IMR-90 (cell line): ENCODE measurements at regions not wholly inside any gene's neighbourhood (a gene's known extent, or its start where the extent isn't known, plus 50 kb on each side); places are given as distances from the start of the nearest gene placed in this dataset.

Experiments used
- ATAC-seq: fragments of 200-7000 bp; cut with Tn5 transposase; 2 replicates; pipeline ENCODE4 v1.9.1; 2020; ENCODE audit warnings: low read depth, mild to moderate bottlenecking, moderate library complexity
- BruUV-seq: library from RNA; stranded (reverse); fragments of 400-500 nt; replicated peaks from 2 replicates; lab custom pipeline; 2021; lab: Mats Ljungman, UMichigan
- CTCF ChIA-PET: fragments of 300-600 bp; formaldehyde crosslinking; extraction: SDS; loops from one replicate; lab custom pipeline; 2021; ENCODE audit warnings: antibody characterized with exemption; lab: Yijun Ruan, JAX
- POLR2A ChIA-PET: fragments of 300-600 bp; sonication (Branson Sonifier 250); formaldehyde crosslinking; loops from one replicate; lab custom pipeline; 2022; ENCODE audit warnings: antibody characterized with exemption; ENCODE audit not compliant: unreplicated experiment; lab: Charles Lee
- DNase-seq: peaks from one replicate; pipeline ENCODE4 v3.0.0; 2013
- H2AFZ ChIP-seq: replicated peaks from 2 replicates; pipeline ENCODE3; 2013; ENCODE audit warnings: low read length, mild to moderate bottlenecking; ENCODE audit not compliant: poor library complexity
- H2AK5ac ChIP-seq: 2 replicates; pipeline ENCODE4 v1.6.1; 2013; ENCODE audit warnings: low read depth, low read length, inconsistent platforms
- H2AK9ac ChIP-seq: replicated peaks from 2 replicates; pipeline ENCODE3; 2013; ENCODE audit warnings: mild to moderate bottlenecking, low read depth, low read length, moderate library complexity; ENCODE audit not compliant: poor library complexity
- H2BK120ac ChIP-seq: 2 replicates; pipeline ENCODE4 v1.6.1; 2013; ENCODE audit warnings: low read depth, low read length, inconsistent platforms
- H2BK15ac ChIP-seq: 3 replicates; pipeline ENCODE4 v1.6.1; 2013; ENCODE audit warnings: low read depth, low read length, inconsistent platforms
- H2BK20ac ChIP-seq: 2 replicates; pipeline ENCODE4 v1.6.1; 2013; ENCODE audit warnings: low read depth, mild to moderate bottlenecking, inconsistent platforms, low read length, moderate library complexity
- H2BK5ac ChIP-seq: 2 replicates; pipeline ENCODE4 v1.6.1; 2013; ENCODE audit warnings: mild to moderate bottlenecking, low read depth, low read length, inconsistent platforms; ENCODE audit not compliant: poor library complexity, severe bottlenecking
- H3K14ac ChIP-seq: replicated peaks from 2 replicates; pipeline ENCODE4 v1.6.1; 2013; ENCODE audit warnings: low read depth, low read length, inconsistent platforms
- H3K18ac ChIP-seq: 2 replicates; pipeline ENCODE4 v1.6.1; 2013; ENCODE audit warnings: low read depth, low read length, control low read depth
- H3K23ac ChIP-seq: 2 replicates; pipeline ENCODE4 v1.6.1; 2013; ENCODE audit warnings: low read depth, low read length, inconsistent platforms
- H3K27ac ChIP-seq: 2 replicates; pipeline ENCODE4 v1.5.1; 2013; ENCODE audit warnings: mild to moderate bottlenecking, control low read depth, low read length; ENCODE audit not compliant: insufficient read depth
- H3K27me3 ChIP-seq: 2 replicates; pipeline ENCODE4 v1.6.1; 2013; ENCODE audit warnings: low read length; ENCODE audit not compliant: control insufficient read depth, insufficient read depth
- H3K36me3 ChIP-seq: 2 replicates; pipeline ENCODE4 v1.6.1; 2013; ENCODE audit warnings: low read length, mixed read lengths; ENCODE audit not compliant: control insufficient read depth, insufficient read depth
- H3K4ac ChIP-seq: 2 replicates; pipeline ENCODE4 v1.6.1; 2013; ENCODE audit warnings: low read depth, low read length, inconsistent platforms
- H3K4me1 ChIP-seq: 2 replicates; pipeline ENCODE4 v1.6.1; 2013; ENCODE audit warnings: low read length, mixed read lengths; ENCODE audit not compliant: control insufficient read depth, insufficient read depth
- H3K4me2 ChIP-seq: 2 replicates; pipeline ENCODE4 v1.6.1; 2013; ENCODE audit warnings: low read depth, mild to moderate bottlenecking, control low read depth, low read length, moderate library complexity
- H3K4me3 ChIP-seq: 2 replicates; pipeline ENCODE4 v1.5.1; 2013; ENCODE audit warnings: low read depth, mild to moderate bottlenecking, control low read depth, low read length, moderate library complexity; ENCODE audit not compliant: insufficient read depth
- H3K56ac ChIP-seq: 2 replicates; pipeline ENCODE4 v1.6.1; 2013; ENCODE audit warnings: low read length, inconsistent platforms; ENCODE audit not compliant: insufficient read depth; ENCODE audit errors: extremely low read depth
- H3K79me1 ChIP-seq, 2 experiments: 2 replicates each; pipeline ENCODE4 v1.6.1; 2013; ENCODE audit warnings: low read length in 2 of 2, inconsistent platforms in 1 of 2, low read depth in 1 of 2
- H3K9ac ChIP-seq: 2 replicates; pipeline ENCODE4 v1.6.1; 2013; ENCODE audit warnings: low read depth, low read length, control low read depth
- H3K9me1 ChIP-seq: 2 replicates; pipeline ENCODE4 v1.6.1; 2013; ENCODE audit warnings: low read length, inconsistent platforms; ENCODE audit not compliant: insufficient read depth
- H3K9me3 ChIP-seq: 2 replicates; pipeline ENCODE4 v1.6.1; 2013; ENCODE audit warnings: low read length; ENCODE audit not compliant: control insufficient read depth, insufficient read depth
- H4K20me1 ChIP-seq: 2 replicates; pipeline ENCODE4 v1.6.1; 2013; ENCODE audit warnings: low read length, inconsistent platforms; ENCODE audit not compliant: insufficient read depth
- H4K5ac ChIP-seq: 2 replicates; pipeline ENCODE4 v1.6.1; 2013; ENCODE audit warnings: mild to moderate bottlenecking, low read depth, low read length, control low read depth
- H4K8ac ChIP-seq, 2 experiments: 2 replicates each; pipeline ENCODE4 v1.6.1; 2013; ENCODE audit warnings: low read depth in 2 of 2, low read length in 2 of 2, control low read depth in 1 of 2, inconsistent platforms in 1 of 2
- H4K91ac ChIP-seq: 2 replicates; pipeline ENCODE4 v1.6.1; 2013; ENCODE audit warnings: low read depth, low read length, inconsistent platforms; ENCODE audit not compliant: insufficient read depth
- BHLHE40 ChIP-seq: fragments of 150-350 bp; IDR thresholded peaks from 2 replicates; pipeline ENCODE4 v1.6.1; 2016; ENCODE audit warnings: mild to moderate bottlenecking, low read depth, low read length
- CEBPB ChIP-seq: IDR thresholded peaks from 2 replicates; pipeline ENCODE4 v1.6.1; 2012; ENCODE audit warnings: low read depth, low read length, improper control_type of control experiment
- CHD1 ChIP-seq: IDR thresholded peaks from 2 replicates; pipeline ENCODE4 v1.6.1; 2012; ENCODE audit warnings: low read depth, low read length, improper control_type of control experiment
- FOS ChIP-seq: fragments of 150-350 bp; IDR thresholded peaks from 2 replicates; pipeline ENCODE4 v1.6.1; 2016; ENCODE audit warnings: low read depth, low read length
- MAFK ChIP-seq: IDR thresholded peaks from 2 replicates; pipeline ENCODE4 v1.6.1; 2012; ENCODE audit warnings: low read depth, low read length, improper control_type of control experiment
- MAZ ChIP-seq: IDR thresholded peaks from 2 replicates; pipeline ENCODE4 v1.6.1; 2012; ENCODE audit warnings: low read depth, mild to moderate bottlenecking, low read length, improper control_type of control experiment, moderate library complexity, borderline replicate concordance
- MXI1 ChIP-seq: IDR thresholded peaks from 2 replicates; pipeline ENCODE4 v1.6.1; 2012; ENCODE audit warnings: low read depth, mild to moderate bottlenecking, low read length, moderate library complexity, borderline replicate concordance
- NFE2L2 ChIP-seq: fragments of 150-350 bp; IDR thresholded peaks from 2 replicates; pipeline ENCODE4 v1.6.1; 2016; ENCODE audit warnings: low read depth, mild to moderate bottlenecking, low read length
- POLR2A ChIP-seq: IDR thresholded peaks from 2 replicates; pipeline ENCODE4 v1.6.1; 2012; ENCODE audit warnings: mild to moderate bottlenecking, low read depth, low read length
- RAD21 ChIP-seq: IDR thresholded peaks from 2 replicates; pipeline ENCODE4 v1.6.1; 2012; ENCODE audit warnings: low read length, improper control_type of control experiment
- RCOR1 ChIP-seq: IDR thresholded peaks from 2 replicates; pipeline ENCODE4 v1.6.1; 2012; ENCODE audit warnings: mild to moderate bottlenecking, low read length, improper control_type of control experiment; ENCODE audit not compliant: insufficient replicate concordance
- RFX5 ChIP-seq: IDR thresholded peaks from 2 replicates; pipeline ENCODE4 v1.8.0; 2012; ENCODE audit warnings: low read depth, mild to moderate bottlenecking, low read length, moderate library complexity
- SMC3 ChIP-seq: fragments of 150-350 bp; IDR thresholded peaks from 2 replicates; pipeline ENCODE4 v1.6.1; 2016; ENCODE audit warnings: low read depth, mild to moderate bottlenecking, antibody characterized with exemption, low read length, moderate library complexity
- WGBS, 2 experiments: methylation state at CpG; one replicate each; pipeline versions ENCODE4 v1.1.5 to v1.1.7; 2013; ENCODE audit warnings: missing lambda C conversion rate in 2 of 2; ENCODE audit not compliant: insufficient read length in 1 of 2; ENCODE audit errors: extremely low coverage in 2 of 2; 5-methylcytosine and 5-hydroxymethylcytosine counted together
- dilution Hi-C: fragments of 300-500 bp; cut with HindIII; formaldehyde crosslinking; loops from one replicate; pipeline ENCODE4 v1.14.3; 2018; ENCODE audit warnings: low sequenced_read_pairs; ENCODE audit not compliant: unreplicated experiment
- in situ Hi-C: fragments of 300-500 bp; cut with MboI; formaldehyde crosslinking; loops from 3 replicates; pipeline ENCODE4 v1.14.3; 2019; ENCODE audit warnings: low sequenced_read_pairs, inconsistent platforms, mixed read lengths
- intact Hi-C: fragments of 100-400 bp; cut with micrococcal nuclease; formaldehyde crosslinking; loops from 2 replicates; pipeline ENCODE4 v1.10.0; 2022
- TF ChIP-seq, protein P1 (sequence below): fragments of 150-350 bp; IDR thresholded peaks from 2 replicates; pipeline ENCODE4 v1.6.1; 2016; ENCODE audit warnings: low read depth, mild to moderate bottlenecking, low read length, moderate library complexity, borderline replicate concordance
- TF ChIP-seq, protein P2 (sequence below): fragments of 150-350 bp; IDR thresholded peaks from 2 replicates; pipeline ENCODE4 v1.6.1; 2017; ENCODE audit warnings: mild to moderate bottlenecking, antibody characterized with exemption, low read length, low read depth
- TF ChIP-seq, protein P3 (sequence below): conservative IDR thresholded peaks from 2 replicates; pipeline ENCODE4 v1.5.1; 2012; ENCODE audit warnings: mild to moderate bottlenecking, low read depth, low read length, improper control_type of control experiment

DNA sequence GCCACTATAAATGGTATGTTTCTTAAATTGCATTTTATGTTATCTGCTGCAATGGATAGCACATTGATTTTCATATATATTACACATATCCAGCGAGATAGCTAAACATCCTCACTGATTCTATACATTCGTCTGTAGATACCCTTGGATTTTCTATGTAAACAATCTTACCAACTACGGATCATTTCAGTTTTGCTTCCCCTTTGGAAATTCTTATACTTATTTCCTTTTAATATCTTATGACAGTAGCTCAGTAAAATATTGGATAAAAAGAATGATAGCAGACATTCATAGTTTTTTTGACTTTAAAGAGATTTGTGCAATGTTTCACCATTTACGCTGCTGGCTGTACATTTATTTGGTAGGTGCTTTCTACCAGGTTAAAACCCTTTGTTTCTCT lies 254.9 kb downstream of the SYK start:
- ATAC-seq, result no peak
- TF ChIP-seq, protein P1, sequence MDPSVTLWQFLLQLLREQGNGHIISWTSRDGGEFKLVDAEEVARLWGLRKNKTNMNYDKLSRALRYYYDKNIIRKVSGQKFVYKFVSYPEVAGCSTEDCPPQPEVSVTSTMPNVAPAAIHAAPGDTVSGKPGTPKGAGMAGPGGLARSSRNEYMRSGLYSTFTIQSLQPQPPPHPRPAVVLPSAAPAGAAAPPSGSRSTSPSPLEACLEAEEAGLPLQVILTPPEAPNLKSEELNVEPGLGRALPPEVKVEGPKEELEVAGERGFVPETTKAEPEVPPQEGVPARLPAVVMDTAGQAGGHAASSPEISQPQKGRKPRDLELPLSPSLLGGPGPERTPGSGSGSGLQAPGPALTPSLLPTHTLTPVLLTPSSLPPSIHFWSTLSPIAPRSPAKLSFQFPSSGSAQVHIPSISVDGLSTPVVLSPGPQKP, result no peak
- no peak for TF ChIP-seq SMC3
- no peak for TF ChIP-seq RCOR1
- no peak for TF ChIP-seq RAD21
- TF ChIP-seq NFE2L2, result no peak
- TF ChIP-seq, protein P2, sequence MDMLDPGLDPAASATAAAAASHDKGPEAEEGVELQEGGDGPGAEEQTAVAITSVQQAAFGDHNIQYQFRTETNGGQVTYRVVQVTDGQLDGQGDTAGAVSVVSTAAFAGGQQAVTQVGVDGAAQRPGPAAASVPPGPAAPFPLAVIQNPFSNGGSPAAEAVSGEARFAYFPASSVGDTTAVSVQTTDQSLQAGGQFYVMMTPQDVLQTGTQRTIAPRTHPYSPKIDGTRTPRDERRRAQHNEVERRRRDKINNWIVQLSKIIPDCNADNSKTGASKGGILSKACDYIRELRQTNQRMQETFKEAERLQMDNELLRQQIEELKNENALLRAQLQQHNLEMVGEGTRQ, result no peak
- TF ChIP-seq FOS, result no peak
- TF ChIP-seq, protein P3, sequence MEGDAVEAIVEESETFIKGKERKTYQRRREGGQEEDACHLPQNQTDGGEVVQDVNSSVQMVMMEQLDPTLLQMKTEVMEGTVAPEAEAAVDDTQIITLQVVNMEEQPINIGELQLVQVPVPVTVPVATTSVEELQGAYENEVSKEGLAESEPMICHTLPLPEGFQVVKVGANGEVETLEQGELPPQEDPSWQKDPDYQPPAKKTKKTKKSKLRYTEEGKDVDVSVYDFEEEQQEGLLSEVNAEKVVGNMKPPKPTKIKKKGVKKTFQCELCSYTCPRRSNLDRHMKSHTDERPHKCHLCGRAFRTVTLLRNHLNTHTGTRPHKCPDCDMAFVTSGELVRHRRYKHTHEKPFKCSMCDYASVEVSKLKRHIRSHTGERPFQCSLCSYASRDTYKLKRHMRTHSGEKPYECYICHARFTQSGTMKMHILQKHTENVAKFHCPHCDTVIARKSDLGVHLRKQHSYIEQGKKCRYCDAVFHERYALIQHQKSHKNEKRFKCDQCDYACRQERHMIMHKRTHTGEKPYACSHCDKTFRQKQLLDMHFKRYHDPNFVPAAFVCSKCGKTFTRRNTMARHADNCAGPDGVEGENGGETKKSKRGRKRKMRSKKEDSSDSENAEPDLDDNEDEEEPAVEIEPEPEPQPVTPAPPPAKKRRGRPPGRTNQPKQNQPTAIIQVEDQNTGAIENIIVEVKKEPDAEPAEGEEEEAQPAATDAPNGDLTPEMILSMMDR, result no peak
- TF ChIP-seq BHLHE40, result no peak
- TF ChIP-seq CEBPB, result no peak
- no peak for TF ChIP-seq MAFK
- TF ChIP-seq RFX5, result no peak
- no peak for TF ChIP-seq CHD1
- no peak for TF ChIP-seq MXI1
- TF ChIP-seq MAZ, result no peak
- TF ChIP-seq POLR2A, result no peak
- intact Hi-C loops, result no loop called here

More for the DNA sequence above, 254.9 kb downstream of the SYK start:
- Histone ChIP-seq H3K79me1 (peaks cover 0 to 7% of the 10 kb centered on the region in 2 experiments; a peak in 1 of 4 replicates), H3K4me1 (peaks cover 16% of the 10 kb centered on the region), H3K4me2 (no peak overlapping the region), H4K5ac (no peak overlapping the region), H4K8ac (no peak overlapping the region; a peak in 1 of 4 replicates), H3K56ac (no peak overlapping the region), H3K14ac (no peak overlapping the region), H4K91ac (no peak overlapping the region), H3K23ac (no peak overlapping the region), H2BK20ac (no peak overlapping the region), H3K4me3 (no peak overlapping the region), H3K4ac (no peak overlapping the region; the same call in 1 of the 2 replicates), H3K18ac (no peak overlapping the region; the same call in 1 of the 2 replicates), H2BK15ac (0 out of 3 replicates have a peak overlapping the region, but pooled peaks have one; percentile 32), H3K9ac (no peak overlapping the region), H3K27me3 (no peaks in the 10 kb centered on the region), H3K9me1 (peaks cover 4% of the 10 kb centered on the region), H2AFZ (no peak overlapping the region), H3K27ac (no peak overlapping the region), H4K20me1 (no peaks in the 10 kb centered on the region), H3K9me3 (no peaks in the 10 kb centered on the region), H2AK9ac (no peak overlapping the region), H2AK5ac (no peak overlapping the region), H2BK120ac (peak overlapping the region; percentile 49; the same call in 1 of the 2 replicates), H3K36me3 (no peaks in the 10 kb centered on the region), H2BK5ac (peak overlapping the region; percentile 59)
- ChIA-PET POLR2A (no interaction called here), CTCF (no interaction called here)
- BruUV-seq, result no TSS peak
- no CpG with 5 or more reads among the region's 4 CpGs for WGBS, 2 experiments
- in situ Hi-C loops, result no loop called here
- dilution Hi-C loops, result no loop called here
- no peak for DNase-seq
